Osteoblast (primary cell): ENCODE measurements at regions not wholly inside any gene's neighbourhood (a gene's known extent, or its start where the extent isn't known, plus 50 kb on each side); places are given as distances from the start of the nearest gene placed in this dataset.

Source experiments
- DNase-seq: peaks from one replicate; pipeline ENCODE4 v3.0.0; 2011; ENCODE audit warnings: low spot score, mixed read lengths; ENCODE audit not compliant: insufficient read length; ENCODE audit errors: missing footprints
- H2AFZ ChIP-seq: 2 replicates; pipeline ENCODE4 v1.6.0; 2011; ENCODE audit warnings: mild to moderate bottlenecking, low read length
- H3K27ac ChIP-seq: 2 replicates; pipeline ENCODE4 v1.5.1; 2011; ENCODE audit warnings: mild to moderate bottlenecking, low read depth, low read length, moderate library complexity
- H3K27me3 ChIP-seq: 2 replicates; pipeline ENCODE4 v1.6.0; 2012; ENCODE audit warnings: mild to moderate bottlenecking, control low read depth, inconsistent platforms, low read length, moderate library complexity; ENCODE audit not compliant: insufficient read depth
- H3K36me3 ChIP-seq: 2 replicates; pipeline ENCODE4 v1.5.1; 2011; ENCODE audit warnings: mild to moderate bottlenecking, low read length, control low read depth, moderate library complexity; ENCODE audit not compliant: insufficient read depth
- H3K4me1 ChIP-seq: 2 replicates; pipeline ENCODE4 v1.5.1; 2011; ENCODE audit warnings: mild to moderate bottlenecking, low read length, control low read depth, moderate library complexity; ENCODE audit not compliant: insufficient read depth
- H3K4me2 ChIP-seq: 2 replicates; pipeline ENCODE4 v1.6.0; 2011; ENCODE audit warnings: mild to moderate bottlenecking, low read length; ENCODE audit not compliant: insufficient read depth
- H3K4me3 ChIP-seq: fragments of 200-600 bp; sonication (generic); 3 replicates; pipeline ENCODE4 v1.5.1; 2012; ENCODE audit warnings: mild to moderate bottlenecking, low read length, inconsistent platforms; ENCODE audit not compliant: insufficient read depth
- H3K79me2 ChIP-seq: 2 replicates; pipeline ENCODE4 v1.6.0; 2012; ENCODE audit warnings: mild to moderate bottlenecking, low read length, control low read depth, inconsistent platforms; ENCODE audit not compliant: insufficient read depth
- H3K9me3 ChIP-seq: 2 replicates; pipeline ENCODE4 v1.5.1; 2011; ENCODE audit warnings: low read depth, low read length, control low read depth
- H4K20me1 ChIP-seq: 2 replicates; pipeline ENCODE4 v1.6.0; 2012; ENCODE audit warnings: mild to moderate bottlenecking, low read length, control low read depth; ENCODE audit not compliant: insufficient read depth
- CTCF ChIP-seq: IDR thresholded peaks from 2 replicates; pipeline ENCODE4 v1.5.1; 2011; ENCODE audit warnings: mild to moderate bottlenecking, low read depth, low read length, moderate library complexity; ENCODE audit errors: extremely low read depth

GRCh38 chr7:20535541-20535940 is 79.9 kb upstream of the ABCB5 start:
- H3K27me3 ChIP-seq: no peaks in the 10 kb centered on the region
- H3K4me1 ChIP-seq: no peaks in the 10 kb centered on the region
- no peaks in the 10 kb centered on the region for H4K20me1 ChIP-seq
- DNase-seq: no peak
- no peaks in the 10 kb centered on the region for H3K36me3 ChIP-seq
- H3K9me3 ChIP-seq: no peaks in the 10 kb centered on the region
- H3K79me2 ChIP-seq: no peaks in the 10 kb centered on the region
- H3K4me3 ChIP-seq: no peak overlapping the region
- no peak overlapping the region for H3K4me2 ChIP-seq
- no peak overlapping the region for H3K27ac ChIP-seq
- no peak overlapping the region for H2AFZ ChIP-seq
- no peak for TF ChIP-seq CTCF

- Histone ChIP-seq H3K4me3 (no peak overlapping the region), H3K36me3 (no peaks in the 10 kb centered on the region), H3K27me3 (no peaks in the 10 kb centered on the region), H3K27ac (no peak overlapping the region), H3K9me3 (no peaks in the 10 kb centered on the region), H2AFZ (no peak overlapping the region), H4K20me1 (no peaks in the 10 kb centered on the region), H3K4me1 (no peaks in the 10 kb centered on the region), H3K79me2 (no peaks in the 10 kb centered on the region), H3K4me2 (no peak overlapping the region)
- DNase-seq: peak; percentile 11
- peak; percentile 21 for TF ChIP-seq CTCF
Observed at GRCh38 chr7:20539201-20539600, 76.3 kb upstream of the ABCB5 start.

- no peaks in the 10 kb centered on the region for H3K36me3 ChIP-seq
- no peaks in the 10 kb centered on the region for H3K27me3 ChIP-seq
- H4K20me1 ChIP-seq: no peaks in the 10 kb centered on the region
- H3K79me2 ChIP-seq: no peaks in the 10 kb centered on the region
- H3K4me2 ChIP-seq: no peak overlapping the region
- no peak overlapping the region for H3K27ac ChIP-seq
- H3K4me3 ChIP-seq: no peak overlapping the region
- H3K4me1 ChIP-seq: no peaks in the 10 kb centered on the region
- TF ChIP-seq CTCF: no peak
- DNase-seq: no peak
- no peak overlapping the region for H2AFZ ChIP-seq
- H3K9me3 ChIP-seq: no peaks in the 10 kb centered on the region
Observed at GRCh38 chr7:20541608-20542349, 73.7 kb upstream of the ABCB5 start.

- TF ChIP-seq CTCF: no peak
- no peaks in the 10 kb centered on the region for H3K9me3 ChIP-seq
- no peak overlapping the region for H2AFZ ChIP-seq
- no peaks in the 10 kb centered on the region for H3K27me3 ChIP-seq
- no peak overlapping the region for H3K4me3 ChIP-seq
- peak; percentile 70 for DNase-seq
- no peaks in the 10 kb centered on the region for H3K4me1 ChIP-seq
- H3K79me2 ChIP-seq: no peaks in the 10 kb centered on the region
- H3K4me2 ChIP-seq: no peak overlapping the region
- no peaks in the 10 kb centered on the region for H4K20me1 ChIP-seq
- no peak overlapping the region for H3K27ac ChIP-seq
- H3K36me3 ChIP-seq: no peaks in the 10 kb centered on the region
Observed at GRCh38 chr7:20542594-20542993, 72.9 kb upstream of the ABCB5 start.
